GM12878 (cell line): ENCODE measurements at regions not wholly inside any gene's neighbourhood (a gene's known extent, or its start where the extent isn't known, plus 50 kb on each side); places are given as distances from the start of the nearest gene placed in this dataset.

Source experiments
- FOXK2 ChIP-seq: fragments of 450-650 bp; IDR thresholded peaks from 2 replicates; pipeline ENCODE4 v1.6.1; 2017; ENCODE audit warnings: mild to moderate bottlenecking, moderate library complexity
- RAD21 ChIP-seq: IDR thresholded peaks from 2 replicates; pipeline ENCODE4 v1.6.1; 2011; ENCODE audit warnings: mild to moderate bottlenecking, low read depth, low read length, moderate library complexity; ENCODE audit not compliant: insufficient read depth
- TCF7 ChIP-seq: IDR thresholded peaks from 2 replicates; pipeline ENCODE4 v1.6.1; 2014; ENCODE audit warnings: antibody characterized with exemption, borderline replicate concordance

DNA sequence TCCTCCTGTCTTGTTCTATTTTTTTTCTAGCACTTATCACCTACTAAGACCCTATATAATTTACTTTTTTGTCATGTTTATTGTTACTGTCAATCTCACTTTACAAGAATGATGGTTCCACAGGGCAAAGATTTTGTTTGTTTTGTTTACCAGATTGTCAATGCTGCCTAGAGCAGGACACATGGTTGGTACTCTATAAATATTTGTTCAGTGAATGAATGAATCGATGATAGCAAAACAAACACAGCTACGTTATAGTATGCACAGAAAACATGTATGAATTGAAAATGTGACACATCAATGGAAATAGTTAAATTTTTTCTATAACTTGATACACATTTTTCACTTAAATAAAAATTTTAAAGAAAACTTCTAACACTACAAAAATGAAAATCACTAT is 67.1 kb upstream of the KRR1 start:
- no peak for TF ChIP-seq RAD21
- TF ChIP-seq TCF7, result no peak
- TF ChIP-seq FOXK2, result no peak
